ENCODE measurements at regions not wholly inside any gene's neighbourhood (a gene's known extent, or its start where the extent isn't known, plus 50 kb on each side); places are given as distances from the start of the nearest gene placed in this dataset.

DNA sequence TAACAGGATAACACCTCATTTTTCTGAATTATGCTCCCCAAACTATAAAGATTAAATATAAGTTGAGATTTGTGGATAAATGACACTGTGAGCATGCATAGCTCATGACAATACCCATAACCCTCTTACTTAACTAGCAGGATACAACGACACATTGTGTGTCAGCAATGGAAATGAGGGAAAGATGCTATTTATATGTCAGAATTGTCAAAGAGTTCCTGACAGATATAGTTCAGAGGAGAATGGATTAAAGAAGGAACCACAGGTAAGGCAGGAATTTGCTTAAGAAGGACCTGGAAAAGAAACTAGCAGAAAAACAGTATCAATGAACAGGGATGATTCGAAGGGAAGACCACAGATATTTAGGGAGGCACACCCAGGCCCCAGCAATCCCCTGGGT lies 591.0 kb downstream of the DHX35 start:
- DNase-seq (ENCODE audit: low spot score) (no peak), ATAC-seq (no peak)
- Mint-ChIP-seq H3K27me3 (ENCODE audit: low read depth) (no peaks in the 10 kb centered on the region), H3K4me3 (no peak overlapping the region), H3K27ac (no peak overlapping the region), H3K4me1 (peaks cover 2% of the 10 kb centered on the region), H3K9me3 (no peaks in the 10 kb centered on the region), H3K36me3 (no peaks in the 10 kb centered on the region)
- CTCF ChIA-PET, result no interaction called here
- TF ChIP-seq JUN (CRISPR knock-in tag; IDR thresholded peaks at IDR 0.05) (no peak), MAX (CRISPR knock-in tag; IDR thresholded peaks at IDR 0.05) (no peak), MYBL2 (CRISPR knock-in tag; IDR thresholded peaks at IDR 0.05) (no peak), ZNF138 (CRISPR knock-in tag; conservative IDR thresholded peaks at IDR 0.05) (no peak), NFATC4 (CRISPR knock-in tag; IDR thresholded peaks at IDR 0.05) (no peak), NFE2L1 (CRISPR knock-in tag; IDR thresholded peaks at IDR 0.05) (no peak), ZNF671 (CRISPR knock-in tag; IDR thresholded peaks at IDR 0.05) (no peak), ATF2 (CRISPR knock-in tag; IDR thresholded peaks at IDR 0.05; ENCODE audit: borderline replicate concordance, low read depth) (no peak), MLX (CRISPR knock-in tag; IDR thresholded peaks at IDR 0.05) (no peak), TEAD1 (CRISPR knock-in tag; IDR thresholded peaks at IDR 0.05) (no peak), ZNF219 (CRISPR knock-in tag; IDR thresholded peaks at IDR 0.05; ENCODE audit: borderline replicate concordance) (no peak), ZMAT4 (CRISPR knock-in tag; IDR thresholded peaks at IDR 0.05) (no peak), PRRX2 (CRISPR knock-in tag; IDR thresholded peaks at IDR 0.05) (no peak), ZNF532 (CRISPR knock-in tag; IDR thresholded peaks at IDR 0.05; ENCODE audit: borderline replicate concordance) (no peak), NFYB (CRISPR knock-in tag; conservative IDR thresholded peaks at IDR 0.05; ENCODE audit: low read depth) (no peak), SMAD4 (CRISPR knock-in tag; IDR thresholded peaks at IDR 0.05) (no peak)
- TF ChIP-seq, protein P1, sequence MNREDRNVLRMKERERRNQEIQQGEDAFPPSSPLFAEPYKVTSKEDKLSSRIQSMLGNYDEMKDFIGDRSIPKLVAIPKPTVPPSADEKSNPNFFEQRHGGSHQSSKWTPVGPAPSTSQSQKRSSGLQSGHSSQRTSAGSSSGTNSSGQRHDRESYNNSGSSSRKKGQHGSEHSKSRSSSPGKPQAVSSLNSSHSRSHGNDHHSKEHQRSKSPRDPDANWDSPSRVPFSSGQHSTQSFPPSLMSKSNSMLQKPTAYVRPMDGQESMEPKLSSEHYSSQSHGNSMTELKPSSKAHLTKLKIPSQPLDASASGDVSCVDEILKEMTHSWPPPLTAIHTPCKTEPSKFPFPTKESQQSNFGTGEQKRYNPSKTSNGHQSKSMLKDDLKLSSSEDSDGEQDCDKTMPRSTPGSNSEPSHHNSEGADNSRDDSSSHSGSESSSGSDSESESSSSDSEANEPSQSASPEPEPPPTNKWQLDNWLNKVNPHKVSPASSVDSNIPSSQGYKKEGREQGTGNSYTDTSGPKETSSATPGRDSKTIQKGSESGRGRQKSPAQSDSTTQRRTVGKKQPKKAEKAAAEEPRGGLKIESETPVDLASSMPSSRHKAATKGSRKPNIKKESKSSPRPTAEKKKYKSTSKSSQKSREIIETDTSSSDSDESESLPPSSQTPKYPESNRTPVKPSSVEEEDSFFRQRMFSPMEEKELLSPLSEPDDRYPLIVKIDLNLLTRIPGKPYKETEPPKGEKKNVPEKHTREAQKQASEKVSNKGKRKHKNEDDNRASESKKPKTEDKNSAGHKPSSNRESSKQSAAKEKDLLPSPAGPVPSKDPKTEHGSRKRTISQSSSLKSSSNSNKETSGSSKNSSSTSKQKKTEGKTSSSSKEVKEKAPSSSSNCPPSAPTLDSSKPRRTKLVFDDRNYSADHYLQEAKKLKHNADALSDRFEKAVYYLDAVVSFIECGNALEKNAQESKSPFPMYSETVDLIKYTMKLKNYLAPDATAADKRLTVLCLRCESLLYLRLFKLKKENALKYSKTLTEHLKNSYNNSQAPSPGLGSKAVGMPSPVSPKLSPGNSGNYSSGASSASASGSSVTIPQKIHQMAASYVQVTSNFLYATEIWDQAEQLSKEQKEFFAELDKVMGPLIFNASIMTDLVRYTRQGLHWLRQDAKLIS (CRISPR knock-in tag; IDR thresholded peaks at IDR 0.05; ENCODE audit: borderline replicate concordance), result no peak
- TF ChIP-seq, protein P2, sequence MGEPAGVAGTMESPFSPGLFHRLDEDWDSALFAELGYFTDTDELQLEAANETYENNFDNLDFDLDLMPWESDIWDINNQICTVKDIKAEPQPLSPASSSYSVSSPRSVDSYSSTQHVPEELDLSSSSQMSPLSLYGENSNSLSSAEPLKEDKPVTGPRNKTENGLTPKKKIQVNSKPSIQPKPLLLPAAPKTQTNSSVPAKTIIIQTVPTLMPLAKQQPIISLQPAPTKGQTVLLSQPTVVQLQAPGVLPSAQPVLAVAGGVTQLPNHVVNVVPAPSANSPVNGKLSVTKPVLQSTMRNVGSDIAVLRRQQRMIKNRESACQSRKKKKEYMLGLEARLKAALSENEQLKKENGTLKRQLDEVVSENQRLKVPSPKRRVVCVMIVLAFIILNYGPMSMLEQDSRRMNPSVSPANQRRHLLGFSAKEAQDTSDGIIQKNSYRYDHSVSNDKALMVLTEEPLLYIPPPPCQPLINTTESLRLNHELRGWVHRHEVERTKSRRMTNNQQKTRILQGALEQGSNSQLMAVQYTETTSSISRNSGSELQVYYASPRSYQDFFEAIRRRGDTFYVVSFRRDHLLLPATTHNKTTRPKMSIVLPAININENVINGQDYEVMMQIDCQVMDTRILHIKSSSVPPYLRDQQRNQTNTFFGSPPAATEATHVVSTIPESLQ (CRISPR knock-in tag; IDR thresholded peaks at IDR 0.05), result no peak
- POLR2A ChIA-PET, result no interaction called here

Data from WTC11 (cell line).